ENCODE measurements at regions not wholly inside any gene's neighbourhood (a gene's known extent, or its start where the extent isn't known, plus 50 kb on each side); places are given as distances from the start of the nearest gene placed in this dataset.
"Not testable (repeated sequence)": the region's sequence is repeated elsewhere in the genome, so short reads cannot be mapped to it uniquely, and the experiment has no call there.

GRCh38 chr12:67088401-67089118 is 180.6 kb upstream of the CAND1 start:
- no peak for DNase-seq

GRCh38 chr12:67091204-67091603 is 178.0 kb upstream of the CAND1 start:
- DNase-seq: no peak

- DNase-seq: no peak
These were observed 177.5 kb upstream of the CAND1 start for GRCh38 chr12:67091678-67092077.

- not testable (repeated sequence) for DNase-seq
These were observed 176.2 kb upstream of the CAND1 start for GRCh38 chr12:67092934-67093333.

- no peak for DNase-seq
These were observed 172.4 kb upstream of the CAND1 start for GRCh38 chr12:67096533-67097318.

GRCh38 chr12:67099858-67100257 is 169.3 kb upstream of the CAND1 start:
- no peak for DNase-seq

- DNase-seq: no peak
These were observed 165.6 kb upstream of the CAND1 start for GRCh38 chr12:67103521-67103920.

- no peak for DNase-seq
These were observed 161.9 kb upstream of the CAND1 start for GRCh38 chr12:67107235-67107634.

- no peak for DNase-seq
These were observed 161.3 kb upstream of the CAND1 start for GRCh38 chr12:67107751-67108269.

GRCh38 chr12:67110345-67110744 is 158.8 kb upstream of the CAND1 start:
- DNase-seq: not testable (repeated sequence)

- DNase-seq: no peak
These were observed 158.0 kb upstream of the CAND1 start for GRCh38 chr12:67111182-67111581.

GRCh38 chr12:67112586-67112985 is 156.6 kb upstream of the CAND1 start:
- no peak for DNase-seq

- no peak for DNase-seq
These were observed 153.0 kb upstream of the CAND1 start for GRCh38 chr12:67116134-67116533.

- DNase-seq: no peak
These were observed 146.6 kb upstream of the CAND1 start for GRCh38 chr12:67122584-67122983.

- DNase-seq: no peak
These were observed 131.9 kb upstream of the CAND1 start for GRCh38 chr12:67137256-67137655.

GRCh38 chr12:67141296-67142018 is 127.7 kb upstream of the CAND1 start:
- no peak for DNase-seq

GRCh38 chr12:67145692-67146091 is 123.5 kb upstream of the CAND1 start:
- DNase-seq: no peak

- DNase-seq: no peak
These were observed 122.1 kb upstream of the CAND1 start for GRCh38 chr12:67147030-67147429.

- DNase-seq: no peak
These were observed 121.7 kb upstream of the CAND1 start for GRCh38 chr12:67147447-67147846.

- DNase-seq: no peak
These were observed 120.9 kb upstream of the CAND1 start for GRCh38 chr12:67148265-67148664.

- DNase-seq: no peak
These were observed 117.3 kb upstream of the CAND1 start for GRCh38 chr12:67151886-67152285.

- no peak for DNase-seq
These were observed 116.7 kb upstream of the CAND1 start for GRCh38 chr12:67152451-67152850.

GRCh38 chr12:67154901-67155300 is 114.3 kb upstream of the CAND1 start:
- DNase-seq: no peak

- no peak for DNase-seq
These were observed 113.3 kb upstream of the CAND1 start for GRCh38 chr12:67155863-67156262.

All from CD4-positive, alpha-beta T cell treated with Interleukin-21 for 1 hour (primary cell).